Body of pancreas (tissue), 4 donors: ENCODE measurements at regions not wholly inside any gene's neighbourhood (a gene's known extent, or its start where the extent isn't known, plus 50 kb on each side); places are given as distances from the start of the nearest gene placed in this dataset.

Source experiments
- ATAC-seq: fragments of 150-250 bp; one replicate; pipeline ENCODE4 v1.9.1; 2016
- DNase-seq, 4 donors: peaks; one replicate each; pipeline ENCODE4 v3.0.0-alpha.2; 2019
- H3K27ac ChIP-seq, 4 donors: fragments of 200-600 bp; sonication (generic); 1 replicate in 3 of 4; 2 replicates in 1 of 4; pipeline versions ENCODE4 v1.5.1 to v1.6.1; 2016 to 2019; ENCODE audit warnings: mild to moderate bottlenecking in 1 of 4, mixed read lengths in 1 of 4, moderate library complexity in 1 of 4
- H3K27me3 ChIP-seq, 2 donors: fragments of 200-600 bp; sonication (generic); one replicate each; pipeline ENCODE4 v1.6.0; 2016; ENCODE audit warnings: mild to moderate bottlenecking in 1 of 2
- H3K36me3 ChIP-seq, 2 donors: fragments of 200-600 bp; sonication (generic); replicated peaks in 1 of 2; 2 replicates each; pipeline ENCODE4 v1.5.1; 2016; ENCODE audit warnings: low read depth in 2 of 2; ENCODE audit not compliant: insufficient read depth in 1 of 2
- H3K4me1 ChIP-seq: fragments of 200-600 bp; sonication (generic); one replicate; pipeline ENCODE4 v1.6.0; 2016
- H3K4me3 ChIP-seq, 2 donors: fragments of 200-600 bp; sonication (generic); 1 replicate in 1 of 2; 2 replicates in 1 of 2; pipeline ENCODE4 v1.5.1; 2016 to 2019
- H3K9me3 ChIP-seq, 3 donors: fragments of 200-600 bp; sonication (generic); 1 replicate in 2 of 3; 2 replicates in 1 of 3; pipeline ENCODE4 v1.5.1; 2016
- POLR2A ChIP-seq, 3 donors: fragments of 450-650 bp; IDR thresholded peaks; one replicate each; pipeline ENCODE4 v1.6.1; 2016; ENCODE audit warnings: antibody characterized with exemption in 3 of 3, mild to moderate bottlenecking in 2 of 3
- WGBS, 2 donors: methylation state at CpG; one replicate each; pipeline ENCODE4 v1.1.5; 2017; 5-methylcytosine and 5-hydroxymethylcytosine counted together
- intact Hi-C: fragments of 100-400 bp; cut with DNase I; formaldehyde crosslinking; loops from one replicate; pipeline ENCODE4 v1.15.1; 2023
- TF ChIP-seq, protein P1 (sequence below), 7 experiments: fragments of 450-650 bp in 4 of 7; fragments of 200-600 bp in 3 of 7; sonication (generic) in 3 of 7; IDR thresholded peaks; one replicate each; pipeline ENCODE4 v1.5.1; 2016 to 2019; ENCODE audit warnings: antibody characterized with exemption in 7 of 7

DNA sequence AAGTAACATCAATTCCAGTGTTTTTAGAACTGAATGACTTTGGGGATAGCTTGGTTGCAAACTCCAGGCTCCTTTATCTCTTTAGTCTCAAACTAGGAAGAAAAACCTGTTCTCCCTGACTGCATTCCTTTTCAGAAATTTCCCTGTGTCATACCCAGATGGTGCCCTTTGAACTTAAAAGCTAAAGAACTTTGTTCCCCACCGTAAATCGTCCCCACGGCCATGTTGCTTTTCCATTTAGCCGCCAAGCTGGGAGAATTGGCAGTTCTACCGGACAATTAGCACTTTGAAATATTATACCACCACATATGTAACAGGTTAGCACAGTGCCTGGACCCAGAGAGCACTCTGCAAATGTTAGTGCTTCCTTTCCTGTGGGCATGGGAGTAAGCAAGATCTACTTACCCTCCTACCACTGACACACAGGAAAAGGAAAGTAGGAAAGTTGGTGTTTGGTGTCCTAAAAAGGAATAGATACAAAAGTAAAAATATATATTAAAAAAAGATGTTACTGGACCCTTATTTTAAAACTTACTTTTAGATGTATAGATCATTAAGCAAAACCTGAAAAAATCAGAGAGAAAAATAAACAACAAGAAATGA is 191.9 kb upstream of the MIR17HG start:
- H3K4me1 ChIP-seq: peaks cover 7% of the 10 kb centered on the region
- H3K4me3 ChIP-seq: no peak overlapping the region
- H3K27ac ChIP-seq: peak overlapping the region in 3 of 4 donors; percentile 25 to 75 (median 38)
- WGBS, 2 donors: 16 to 25% methylated on average over 5 of the region's 5 CpGs
- H3K9me3 ChIP-seq: no peaks in the 10 kb centered on the region
- H3K27me3 ChIP-seq: no peaks in the 10 kb centered on the region
- ATAC-seq (peak; percentile 86), DNase-seq (peak in 1 of 4 donors; percentile 21)
- TF ChIP-seq POLR2A (IDR thresholded peaks at IDR 0.05): no peak
- TF ChIP-seq, protein P1, sequence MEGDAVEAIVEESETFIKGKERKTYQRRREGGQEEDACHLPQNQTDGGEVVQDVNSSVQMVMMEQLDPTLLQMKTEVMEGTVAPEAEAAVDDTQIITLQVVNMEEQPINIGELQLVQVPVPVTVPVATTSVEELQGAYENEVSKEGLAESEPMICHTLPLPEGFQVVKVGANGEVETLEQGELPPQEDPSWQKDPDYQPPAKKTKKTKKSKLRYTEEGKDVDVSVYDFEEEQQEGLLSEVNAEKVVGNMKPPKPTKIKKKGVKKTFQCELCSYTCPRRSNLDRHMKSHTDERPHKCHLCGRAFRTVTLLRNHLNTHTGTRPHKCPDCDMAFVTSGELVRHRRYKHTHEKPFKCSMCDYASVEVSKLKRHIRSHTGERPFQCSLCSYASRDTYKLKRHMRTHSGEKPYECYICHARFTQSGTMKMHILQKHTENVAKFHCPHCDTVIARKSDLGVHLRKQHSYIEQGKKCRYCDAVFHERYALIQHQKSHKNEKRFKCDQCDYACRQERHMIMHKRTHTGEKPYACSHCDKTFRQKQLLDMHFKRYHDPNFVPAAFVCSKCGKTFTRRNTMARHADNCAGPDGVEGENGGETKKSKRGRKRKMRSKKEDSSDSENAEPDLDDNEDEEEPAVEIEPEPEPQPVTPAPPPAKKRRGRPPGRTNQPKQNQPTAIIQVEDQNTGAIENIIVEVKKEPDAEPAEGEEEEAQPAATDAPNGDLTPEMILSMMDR (IDR thresholded peaks at IDR 0.05): no peak
- H3K36me3 ChIP-seq: no peaks in the 10 kb centered on the region
- intact Hi-C loops: no loop called here

GRCh38 chr13:91157273-91158016 is 190.0 kb upstream of the MIR17HG start:
- H3K4me1 ChIP-seq: peaks cover 7% of the 10 kb centered on the region
- TF ChIP-seq, protein P1 (IDR thresholded peaks at IDR 0.05): no peak
- no peak for TF ChIP-seq POLR2A (IDR thresholded peaks at IDR 0.05)
- no peak overlapping the region for H3K4me3 ChIP-seq
- no peaks in the 10 kb centered on the region for H3K27me3 ChIP-seq
- no peak for ATAC-seq
- no peaks in the 10 kb centered on the region for H3K9me3 ChIP-seq
- no peaks in the 10 kb centered on the region for H3K36me3 ChIP-seq
- no peak overlapping the region for H3K27ac ChIP-seq
- 78 to 83% methylated on average over 4 of the region's 4 CpGs for WGBS, 2 donors
- intact Hi-C loops: no loop called here
- no peak for DNase-seq

- Histone ChIP-seq H3K4me3 (no peak overlapping the region), H3K27me3 (no peaks in the 10 kb centered on the region), H3K4me1 (peaks cover 7% of the 10 kb centered on the region), H3K9me3 (no peaks in the 10 kb centered on the region), H3K27ac (no peak overlapping the region), H3K36me3 (no peaks in the 10 kb centered on the region)
- DNase-seq (no peak), ATAC-seq (no peak)
- intact Hi-C loops: no loop called here
- 9 to 27% methylated on average over 4 of the region's 4 CpGs for WGBS, 2 donors
- no peak for TF ChIP-seq POLR2A (IDR thresholded peaks at IDR 0.05)
- TF ChIP-seq, protein P1 (IDR thresholded peaks at IDR 0.05): peak in 2 of 7 experiments; percentile 29 to 43
Measured at GRCh38 chr13:91158017-91158395, 189.5 kb upstream of the MIR17HG start.

DNA sequence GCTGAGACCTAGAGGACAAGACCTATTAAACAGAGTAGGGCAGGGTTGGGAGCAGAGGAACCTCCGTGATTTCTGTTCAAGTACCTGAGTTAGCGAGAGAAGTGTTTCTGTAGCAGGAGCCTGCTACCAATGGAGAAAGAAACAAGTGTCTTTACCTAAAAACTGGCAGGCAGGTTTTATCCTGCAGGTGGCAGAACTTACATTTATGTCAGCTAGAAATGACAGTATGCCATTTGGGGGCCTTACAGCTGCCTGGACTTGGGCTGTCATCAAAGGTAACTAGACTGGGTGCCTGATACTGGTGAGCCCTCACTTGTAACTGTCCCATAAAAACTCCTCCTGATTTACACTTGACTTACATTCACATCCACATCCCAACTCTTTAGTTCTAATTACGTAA is 185.3 kb upstream of the MIR17HG start:
- DNase-seq (no peak), ATAC-seq (no peak)
- no peaks in the 10 kb centered on the region for H3K9me3 ChIP-seq
- no peaks in the 10 kb centered on the region for H3K36me3 ChIP-seq
- H3K27ac ChIP-seq: no peak overlapping the region
- TF ChIP-seq, protein P1 (IDR thresholded peaks at IDR 0.05): no peak
- TF ChIP-seq POLR2A (IDR thresholded peaks at IDR 0.05): no peak
- intact Hi-C loops: no loop called here
- H3K4me3 ChIP-seq: no peak overlapping the region
- 74 to 87% methylated on average over 3 of the region's 3 CpGs for WGBS, 2 donors
- H3K4me1 ChIP-seq: no peaks in the 10 kb centered on the region
- H3K27me3 ChIP-seq: no peaks in the 10 kb centered on the region
